Psoas muscle (tissue), 7 donors: ENCODE measurements at regions not wholly inside any gene's neighbourhood (a gene's known extent, or its start where the extent isn't known, plus 50 kb on each side); places are given as distances from the start of the nearest gene placed in this dataset.

Source experiments
- ATAC-seq, 4 donors: fragments of 200-7000 bp; cut with Tn5 transposase; one replicate each; pipeline ENCODE4 v1.9.1; 2020; ENCODE audit warnings: moderate library complexity in 3 of 4, mild to moderate bottlenecking in 2 of 4
- DNase-seq, 2 donors: peaks; one replicate each; pipeline ENCODE4 v3.0.0-alpha.2; 2020
- H3K27ac ChIP-seq: fragments of 200-600 bp; one replicate; pipeline ENCODE4 v1.8.0; 2022
- H3K27me3 ChIP-seq, 3 donors: fragments of 200-600 bp in 1 of 3; one replicate each; pipeline versions ENCODE4 v1.6.1 to v1.8.0; 2013 to 2022; ENCODE audit warnings: low read length in 2 of 3, mild to moderate bottlenecking in 2 of 3, moderate library complexity in 1 of 3; ENCODE audit not compliant: insufficient read depth in 3 of 3
- H3K36me3 ChIP-seq, 2 donors: fragments of 200-600 bp in 1 of 2; one replicate each; pipeline versions ENCODE4 v1.6.1 to v1.8.0; 2013 to 2022; ENCODE audit warnings: low read depth in 1 of 2, mild to moderate bottlenecking in 1 of 2, moderate library complexity in 1 of 2; ENCODE audit not compliant: insufficient read depth in 1 of 2
- H3K4me1 ChIP-seq: fragments of 200-600 bp; one replicate; pipeline ENCODE4 v1.8.0; 2022
- H3K4me3 ChIP-seq: fragments of 200-600 bp; one replicate; pipeline ENCODE4 v1.8.0; 2022; ENCODE audit warnings: mild to moderate bottlenecking
- H3K9me3 ChIP-seq: fragments of 200-600 bp; one replicate; pipeline ENCODE4 v1.8.0; 2022
- WGBS, 3 donors: extraction: QIAGEN DNeasy Blood & Tissue Kit; methylation state at CpG; one replicate each; pipeline versions ENCODE4 v1.1.6 to v1.1.7; 2013; 5-methylcytosine and 5-hydroxymethylcytosine counted together
- intact Hi-C, 2 donors: fragments of 100-400 bp; cut with DNase I; formaldehyde crosslinking; loops; one replicate each; pipeline versions ENCODE4 v1.11.0 to v1.14.2; 2022
- TF ChIP-seq, protein P1 (sequence below): fragments of 200-600 bp; IDR thresholded peaks from one replicate; pipeline ENCODE4 v1.8.0; 2022; ENCODE audit warnings: antibody characterized with exemption
- donor health status: healthy with polysubstance abuse.
- donor health status: DM: no; HTN: no; CAD: no; lungs with moderate emphysema.
- donor health status: Bipolar disorder and iron deficiency.
- donor health status: healthy.
- donor health status: DM: yes; HTN: yes; CAD: no.
- donor health status: DM: no; HTN: no; CAD: no.
- donor health status: DM: yes; HTN: yes; CAD: no.

DNA sequence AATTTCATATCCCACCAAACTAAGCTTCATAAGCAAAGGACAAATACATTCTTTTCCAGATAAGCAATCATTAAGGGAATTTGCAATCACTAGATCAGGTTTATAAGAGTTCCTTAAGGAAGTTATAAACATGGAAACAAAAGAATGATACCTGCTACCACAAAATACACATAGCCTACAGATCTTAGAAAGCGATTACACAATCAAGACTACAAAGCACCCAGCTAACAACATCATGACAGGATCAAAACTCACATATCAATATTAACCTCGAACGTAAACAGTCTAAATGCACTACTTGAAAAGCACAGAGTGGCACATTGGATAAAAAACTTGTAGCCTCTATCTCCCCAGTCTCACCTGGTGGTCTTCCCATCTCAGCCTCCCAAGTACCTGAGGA lies 512.4 kb upstream of the PTGER4 start:
- no peaks in the 10 kb centered on the region for H3K27me3 ChIP-seq

GRCh38 chr5:40166802-40167201 lies 512.9 kb upstream of the PTGER4 start:
- no peak overlapping the region for H3K27ac ChIP-seq
- no peak overlapping the region for H3K4me3 ChIP-seq
- WGBS, 3 donors, result 33 to 63% (median 43%) methylated on average over 1 of the region's 1 CpG
- no peaks in the 10 kb centered on the region for H3K27me3 ChIP-seq
- intact Hi-C loops, result no loop called here
- DNase-seq, result no peak
- H3K4me1 ChIP-seq, result no peaks in the 10 kb centered on the region
- no peak for ATAC-seq
- TF ChIP-seq, protein P1, sequence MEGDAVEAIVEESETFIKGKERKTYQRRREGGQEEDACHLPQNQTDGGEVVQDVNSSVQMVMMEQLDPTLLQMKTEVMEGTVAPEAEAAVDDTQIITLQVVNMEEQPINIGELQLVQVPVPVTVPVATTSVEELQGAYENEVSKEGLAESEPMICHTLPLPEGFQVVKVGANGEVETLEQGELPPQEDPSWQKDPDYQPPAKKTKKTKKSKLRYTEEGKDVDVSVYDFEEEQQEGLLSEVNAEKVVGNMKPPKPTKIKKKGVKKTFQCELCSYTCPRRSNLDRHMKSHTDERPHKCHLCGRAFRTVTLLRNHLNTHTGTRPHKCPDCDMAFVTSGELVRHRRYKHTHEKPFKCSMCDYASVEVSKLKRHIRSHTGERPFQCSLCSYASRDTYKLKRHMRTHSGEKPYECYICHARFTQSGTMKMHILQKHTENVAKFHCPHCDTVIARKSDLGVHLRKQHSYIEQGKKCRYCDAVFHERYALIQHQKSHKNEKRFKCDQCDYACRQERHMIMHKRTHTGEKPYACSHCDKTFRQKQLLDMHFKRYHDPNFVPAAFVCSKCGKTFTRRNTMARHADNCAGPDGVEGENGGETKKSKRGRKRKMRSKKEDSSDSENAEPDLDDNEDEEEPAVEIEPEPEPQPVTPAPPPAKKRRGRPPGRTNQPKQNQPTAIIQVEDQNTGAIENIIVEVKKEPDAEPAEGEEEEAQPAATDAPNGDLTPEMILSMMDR, result no peak
- no peaks in the 10 kb centered on the region for H3K36me3 ChIP-seq
- peaks cover 3% of the 10 kb centered on the region for H3K9me3 ChIP-seq

More for the DNA sequence above, 512.4 kb upstream of the PTGER4 start:
- TF ChIP-seq, protein P1, result no peak
- Histone ChIP-seq H3K27ac (no peak overlapping the region), H3K4me1 (no peaks in the 10 kb centered on the region), H3K4me3 (no peak overlapping the region), H3K9me3 (peaks cover 3% of the 10 kb centered on the region), H3K36me3 (no peaks in the 10 kb centered on the region)
- no peak for DNase-seq
- no peak for ATAC-seq
- 95 to 96% (median 95%) methylated on average over 3 of the region's 3 CpGs for WGBS, 3 donors
- intact Hi-C loops, result no loop called here

- 60 to 75% (median 67%) methylated on average over 7 of the region's 7 CpGs for WGBS, 3 donors
- H3K4me3 ChIP-seq, result no peak overlapping the region
- H3K9me3 ChIP-seq, result peaks cover 3% of the 10 kb centered on the region
- ATAC-seq (no peak), DNase-seq (no peak)
- no peak overlapping the region for H3K27ac ChIP-seq
- intact Hi-C loops, result no loop called here
- TF ChIP-seq, protein P1, result no peak
- no peaks in the 10 kb centered on the region for H3K27me3 ChIP-seq
- no peaks in the 10 kb centered on the region for H3K36me3 ChIP-seq
- H3K4me1 ChIP-seq, result no peaks in the 10 kb centered on the region
These were observed 513.7 kb upstream of the PTGER4 start for GRCh38 chr5:40165789-40166728.

GRCh38 chr5:40165106-40165788 lies 514.5 kb upstream of the PTGER4 start:
- H3K4me1 ChIP-seq, result no peaks in the 10 kb centered on the region
- H3K9me3 ChIP-seq, result peaks cover 1% of the 10 kb centered on the region
- DNase-seq, result no peak
- intact Hi-C loops, result no loop called here
- H3K27ac ChIP-seq, result no peak overlapping the region
- H3K36me3 ChIP-seq, result no peaks in the 10 kb centered on the region
- ATAC-seq, result no peak
- WGBS, 3 donors, result 93 to 94% (median 94%) methylated on average over 6 of the region's 6 CpGs
- no peak overlapping the region for H3K4me3 ChIP-seq
- TF ChIP-seq, protein P1, result no peak
- no peaks in the 10 kb centered on the region for H3K27me3 ChIP-seq
